ENCODE measurements at regions not wholly inside any gene's neighbourhood (a gene's known extent, or its start where the extent isn't known, plus 50 kb on each side); places are given as distances from the start of the nearest gene placed in this dataset.

DNA sequence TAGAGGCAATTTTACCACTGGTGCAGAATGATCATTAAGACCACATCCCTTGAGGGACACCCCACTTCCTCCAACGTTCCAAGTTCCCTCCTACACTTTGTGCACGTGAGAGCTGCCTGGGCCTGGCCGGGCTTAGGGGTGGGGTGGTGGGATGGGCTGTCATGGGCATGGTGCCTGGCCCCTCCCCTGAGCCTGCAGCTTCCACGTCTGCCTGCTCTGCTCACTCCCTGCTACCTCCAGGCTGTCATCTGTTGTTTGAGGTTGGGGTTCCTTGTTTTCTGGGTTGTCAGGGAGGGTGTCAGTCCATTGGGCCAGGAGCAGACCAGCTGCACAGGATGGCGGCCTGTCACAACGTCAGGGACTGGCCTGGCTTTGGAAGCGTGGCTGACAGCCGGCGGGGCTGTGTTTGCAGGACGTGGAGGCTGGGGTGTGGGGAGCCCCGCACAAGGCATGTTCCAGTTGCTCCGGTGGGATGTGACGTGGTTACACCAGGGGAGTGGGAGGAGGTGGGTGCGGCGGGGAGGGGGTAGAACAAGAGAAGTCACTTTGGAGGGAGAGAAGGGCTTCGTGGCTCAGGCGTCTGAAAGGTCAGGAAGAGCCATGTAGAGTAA, 72.3 kb downstream of the RTP5 start:
- H4K5ac ChIP-seq (ENCODE audit: insufficient read length, low read depth, low read length): no peak overlapping the region
- 92% methylated on average over 17 of the region's 17 CpGs; no CpG with 5 or more reads in 1 of the 2 experiments for WGBS, 2 experiments (ENCODE audit: extremely low coverage in 1 of 2, insufficient coverage in 1 of 2, insufficient read length in 1 of 2, insufficient replicate concordance in 2 of 2, low coverage in 1 of 2, low lambda C conversion rate in 2 of 2, missing lambda C conversion rate in 1 of 2)
- no peak overlapping the region for H3K4me3 ChIP-seq (ENCODE audit: extremely low read depth in 1 of 4, insufficient read depth in 2 of 4, low read depth in 3 of 4, low read length in 4 of 4)
- no peaks in the 10 kb centered on the region for H3K79me1 ChIP-seq (ENCODE audit: low read depth, low read length)
- DNase-seq (ENCODE audit: low read depth in 1 of 2, low spot score in 2 of 2) (no peak), FAIRE-seq (no peak)
- peaks cover 0 to 8% (median 5%) of the 10 kb centered on the region in 4 experiments; a peak in 2 of 7 replicates for H3K27me3 ChIP-seq (replicated peaks in 1 of 4; ENCODE audit: control insufficient read depth in 3 of 4, extremely low read depth in 1 of 4, insufficient read depth in 3 of 4, low read length in 3 of 4)
- H2BK15ac ChIP-seq (ENCODE audit: low read length): no peak overlapping the region
- peaks cover 2 to 7% of the 10 kb centered on the region in 2 experiments for H4K20me1 ChIP-seq (replicated peaks in 1 of 2; ENCODE audit: control insufficient read depth in 1 of 2, insufficient read depth in 2 of 2, low read length in 2 of 2)
- H2BK12ac ChIP-seq (ENCODE audit: low read depth, low read length): no peak overlapping the region
- peaks cover 10 to 13% of the 10 kb centered on the region in 2 experiments for H3K9me3 ChIP-seq (ENCODE audit: insufficient read depth in 2 of 2, low read depth in 1 of 2, low read length in 1 of 2)
- no peak overlapping the region for H3K4ac ChIP-seq (replicated peaks; ENCODE audit: insufficient read length, low read depth, low read length)
- no peak overlapping the region for H3K14ac ChIP-seq (ENCODE audit: insufficient read length)
- no peak overlapping the region for H3K18ac ChIP-seq (ENCODE audit: extremely low read depth, low read length)
- H2AK5ac ChIP-seq (ENCODE audit: low read depth, low read length): no peak overlapping the region
- no peak overlapping the region for H2BK120ac ChIP-seq (replicated peaks; ENCODE audit: low read depth, low read length)
- no peak overlapping the region for H3K9ac ChIP-seq (replicated peaks in 1 of 4; ENCODE audit: extremely low read depth in 1 of 4, low read depth in 3 of 4, low read length in 3 of 4)
- no peak overlapping the region for H2AFZ ChIP-seq (ENCODE audit: low read length)
- H3K4me2 ChIP-seq (ENCODE audit: insufficient read depth in 1 of 2, low read depth in 2 of 2, low read length in 2 of 2): no peak overlapping the region
- peaks cover 0 to 14% (median 8%) of the 10 kb centered on the region in 4 experiments; a peak in 4 of 7 replicates for H3K4me1 ChIP-seq (replicated peaks in 1 of 4; ENCODE audit: control insufficient read depth in 3 of 4, insufficient read depth in 4 of 4, low read length in 3 of 4)
- H3K36me3 ChIP-seq (ENCODE audit: control insufficient read depth in 2 of 4, insufficient read depth in 4 of 4, low read length in 3 of 4): no peaks in the 10 kb centered on the region
- ChIA-PET CTCF (ENCODE audit: partially characterized antibody) (interaction anchor here (0.6 to 1.2 kb wide), 2 partner anchors 9 to 33 kb away, joined by 3 to 6 read pairs; no protein-coding TSS in a partner anchor), POLR2A (ENCODE audit: partially characterized antibody) (no interaction called here)
- H3K23me2 ChIP-seq (ENCODE audit: low read depth, low read length): peaks cover 5% of the 10 kb centered on the region; the same call in 1 of the 2 replicates
- H3K79me2 ChIP-seq (ENCODE audit: control insufficient read depth in 1 of 2, insufficient read depth in 2 of 2, low read length in 2 of 2): no peaks in the 10 kb centered on the region
- no peak overlapping the region for H2BK20ac ChIP-seq (ENCODE audit: low read length)
- H3K27ac ChIP-seq (ENCODE audit: low read depth, low read length): no peak overlapping the region
- H2BK5ac ChIP-seq (ENCODE audit: low read depth, low read length): no peak overlapping the region
- H3K23ac ChIP-seq (ENCODE audit: insufficient read length): no peak overlapping the region
- H4K8ac ChIP-seq (ENCODE audit: extremely low read depth, insufficient read depth, low read length): no peak overlapping the region; the same call in 1 of the 2 replicates
- no peak overlapping the region for H4K91ac ChIP-seq (replicated peaks; ENCODE audit: insufficient read length, low read length)
- no peak overlapping the region for H3K56ac ChIP-seq (replicated peaks; ENCODE audit: insufficient read length, low read depth, low read length)
- no peak for TF ChIP-seq HDAC6 (IDR thresholded peaks at IDR 0.05; ENCODE audit: low read depth, low read length)
- no peak for TF ChIP-seq KDM1A (IDR thresholded peaks at IDR 0.05; ENCODE audit: borderline replicate concordance, low read length)
- TF ChIP-seq BCL11A (IDR thresholded peaks at IDR 0.05; ENCODE audit: low read depth in 2 of 2, low read length in 2 of 2): no peak
- no peak for TF ChIP-seq CEBPB (IDR thresholded peaks at IDR 0.05; ENCODE audit: low read depth, low read length)
- no peak for TF ChIP-seq POLR2AphosphoS5 (IDR thresholded peaks at IDR 0.05; ENCODE audit: low read depth, low read length)
- no peak for TF ChIP-seq CHD2 (IDR thresholded peaks at IDR 0.05; ENCODE audit: low read length)
- TF ChIP-seq NANOG (IDR thresholded peaks at IDR 0.05; ENCODE audit: insufficient read depth, low read depth, low read length, poor library complexity, severe bottlenecking): no peak
- no peak for TF ChIP-seq SIX5 (IDR thresholded peaks at IDR 0.05; ENCODE audit: low read depth, low read length)
- no peak for TF ChIP-seq JUND (IDR thresholded peaks at IDR 0.05; ENCODE audit: low read length)
- TF ChIP-seq POU5F1 (IDR thresholded peaks at IDR 0.05; ENCODE audit: low read depth, low read length): no peak
- TF ChIP-seq SAP30 (IDR thresholded peaks at IDR 0.05; ENCODE audit: insufficient read depth, insufficient replicate concordance, low read length): no peak
- no peak for TF ChIP-seq YY1 (IDR thresholded peaks at IDR 0.05; ENCODE audit: low read depth, low read length)
- TF ChIP-seq SRF (IDR thresholded peaks at IDR 0.05; ENCODE audit: low read depth, low read length): no peak
- TF ChIP-seq KDM5A (IDR thresholded peaks at IDR 0.05; ENCODE audit: low read length): no peak
- no peak for TF ChIP-seq HDAC2 (IDR thresholded peaks at IDR 0.05; ENCODE audit: borderline replicate concordance in 1 of 2, low read depth in 2 of 2, low read length in 2 of 2)

Data from H1 (cell line).